ENCODE measurements at regions not wholly inside any gene's neighbourhood (a gene's known extent, or its start where the extent isn't known, plus 50 kb on each side); places are given as distances from the start of the nearest gene placed in this dataset.

DNA sequence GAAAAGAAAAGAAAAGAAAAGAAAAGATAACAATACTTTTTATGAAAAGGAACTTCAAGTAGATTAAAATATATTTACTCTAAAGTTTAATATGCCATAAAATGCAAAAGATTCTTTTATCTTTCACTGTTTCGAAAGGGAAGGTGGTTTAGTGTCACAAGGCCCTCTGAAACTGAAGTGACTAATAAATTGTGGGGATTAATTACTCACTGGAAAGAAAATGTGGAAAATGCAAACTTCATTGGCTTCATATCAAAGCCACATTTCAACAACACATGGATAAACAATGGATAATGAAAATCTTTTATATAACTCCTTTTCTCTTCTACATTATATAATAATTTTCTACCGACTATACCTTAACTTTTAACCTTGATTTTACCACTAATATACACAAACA, 320.5 kb upstream of the RSPO3 start:
- TF ChIP-seq POLR2A (IDR thresholded peaks at IDR 0.05; ENCODE audit: low read depth, low read length) = no peak
- TF ChIP-seq POLR2AphosphoS5 (IDR thresholded peaks at IDR 0.05; ENCODE audit: low read depth, low read length) = no peak
